B cell (primary cell): ENCODE measurements at regions not wholly inside any gene's neighbourhood (a gene's known extent, or its start where the extent isn't known, plus 50 kb on each side); places are given as distances from the start of the nearest gene placed in this dataset.
"Not testable (repeated sequence)": the region's sequence is repeated elsewhere in the genome, so short reads cannot be mapped to it uniquely, and the experiment has no call there.

Experiments
- ATAC-seq: fragments of 200-7000 bp; cut with Tn5 transposase; one replicate; pipeline ENCODE4 v1.10.0; 2021; ENCODE audit warnings: low read depth, mild to moderate bottlenecking, moderate number of reproducible peaks, moderate library complexity
- CTCF ChIA-PET: fragments of 350-600 bp; sonication (Branson Sonifier 250); formaldehyde crosslinking; loops from one replicate; lab custom pipeline; 2021; ENCODE audit warnings: antibody characterized with exemption, inconsistent platforms; lab: Charles Lee
- POLR2A ChIA-PET: fragments of 350-600 bp; sonication (Branson Sonifier 250); formaldehyde crosslinking; loops from one replicate; lab custom pipeline; 2021; ENCODE audit warnings: antibody characterized with exemption; lab: Charles Lee
- DNase-seq: peaks from one replicate; pipeline ENCODE4 v3.0.0; 2013
- H2AFZ ChIP-seq: 2 replicates; pipeline ENCODE4 v1.6.1; 2012; ENCODE audit warnings: mild to moderate bottlenecking, low read depth, low read length; ENCODE audit not compliant: insufficient read depth, poor library complexity, severe bottlenecking
- H3K27ac ChIP-seq, 2 donors: 1 replicate in 1 of 2; 2 replicates in 1 of 2; pipeline ENCODE4 v1.5.1; 2012 to 2013; ENCODE audit warnings: low read length in 2 of 2, mild to moderate bottlenecking in 2 of 2, moderate library complexity in 1 of 2
- H3K27me3 ChIP-seq, 4 experiments: fragments of 200-600 bp in 1 of 4; sonication (generic) in 1 of 4; replicated peaks in 1 of 4; 1 replicate in 2 of 4; 2 replicates in 2 of 4; pipeline versions ENCODE4 v1.6.1 to v1.7.0; 2013 to 2016; ENCODE audit warnings: low read length in 3 of 4, mild to moderate bottlenecking in 2 of 4, mixed read lengths in 1 of 4, moderate library complexity in 1 of 4; ENCODE audit not compliant: insufficient read depth in 4 of 4, control insufficient read depth in 3 of 4; ENCODE audit errors: control extremely low read depth in 1 of 4
- H3K36me3 ChIP-seq, 2 experiments: replicated peaks in 1 of 2; 1 replicate in 1 of 2; 2 replicates in 1 of 2; pipeline versions ENCODE4 v1.6.1 to v1.7.1; 2013; ENCODE audit warnings: low read length in 1 of 2; ENCODE audit not compliant: insufficient read depth in 2 of 2, control insufficient read depth in 1 of 2; ENCODE audit errors: control extremely low read depth in 1 of 2, extremely low read depth in 1 of 2
- H3K4me1 ChIP-seq, 2 donors: fragments of 200-600 bp in 1 of 2; sonication (generic) in 1 of 2; 1 replicate in 1 of 2; 2 replicates in 1 of 2; pipeline versions ENCODE4 v1.5.1 to v1.6.1; 2013 to 2017; ENCODE audit warnings: low read length in 2 of 2; ENCODE audit not compliant: control insufficient read depth in 2 of 2, insufficient read depth in 2 of 2
- H3K4me2 ChIP-seq: replicated peaks from 2 replicates; pipeline ENCODE3; 2012; ENCODE audit warnings: mild to moderate bottlenecking, low read depth, low read length; ENCODE audit not compliant: poor library complexity, severe bottlenecking
- H3K4me3 ChIP-seq, 5 experiments: fragments of 200-600 bp in 1 of 5; sonication (generic) in 1 of 5; 1 replicate in 3 of 5; 2 replicates in 2 of 5; pipeline versions ENCODE4 v1.5.1 to v1.7.0; 2011 to 2016; ENCODE audit warnings: low read length in 4 of 5, mild to moderate bottlenecking in 4 of 5, low read depth in 2 of 5, control low read depth in 1 of 5, moderate library complexity in 1 of 5; ENCODE audit not compliant: insufficient read depth in 1 of 5; ENCODE audit errors: control extremely low read depth in 1 of 5, extremely low read depth in 1 of 5
- H3K79me2 ChIP-seq: fragments of 200-600 bp; sonication (generic); one replicate; pipeline ENCODE4 v1.6.0; 2016; ENCODE audit warnings: low read length; ENCODE audit not compliant: control insufficient read depth, insufficient read depth
- H3K9ac ChIP-seq: fragments of 200-600 bp; sonication (generic); 2 replicates; pipeline ENCODE4 v1.6.1; 2017; ENCODE audit warnings: mild to moderate bottlenecking, low read length, moderate library complexity
- H3K9me3 ChIP-seq, 3 donors: one replicate each; pipeline versions ENCODE4 v1.6.1 to v1.7.1; 2013; ENCODE audit warnings: low read length in 2 of 3; ENCODE audit not compliant: control insufficient read depth in 2 of 3, insufficient read depth in 1 of 3; ENCODE audit errors: control extremely low read depth in 1 of 3
- H4K20me1 ChIP-seq: 2 replicates; pipeline ENCODE4 v1.6.0; 2012; ENCODE audit warnings: mild to moderate bottlenecking, low read length; ENCODE audit not compliant: insufficient read depth, control insufficient read depth, poor library complexity, severe bottlenecking
- H3K27ac Mint-ChIP-seq: one replicate; pipeline ENCODE4 v1.8.0; 2021; ENCODE audit warnings: mixed read lengths
- H3K27me3 Mint-ChIP-seq: one replicate; pipeline ENCODE4 v1.8.0; 2021; ENCODE audit warnings: mixed read lengths
- H3K4me1 Mint-ChIP-seq: one replicate; pipeline ENCODE4 v1.8.0; 2021; ENCODE audit warnings: mixed read lengths
- H3K4me3 Mint-ChIP-seq: one replicate; pipeline ENCODE4 v1.8.0; 2021; ENCODE audit warnings: mixed read lengths
- H3K9me3 Mint-ChIP-seq: one replicate; pipeline ENCODE4 v1.8.0; 2022; ENCODE audit warnings: mixed read lengths; ENCODE audit not compliant: insufficient read depth
- EZH2 ChIP-seq: IDR thresholded peaks from 2 replicates; pipeline ENCODE4 v1.6.1; 2012; ENCODE audit warnings: borderline replicate concordance, low read depth, mild to moderate bottlenecking, moderate library complexity, low read length; ENCODE audit not compliant: insufficient read depth, poor library complexity, severe bottlenecking
- WGBS: methylation state at CpG from one replicate; pipeline ENCODE4 v1.1.5; 2013; ENCODE audit warnings: missing lambda C conversion rate; ENCODE audit not compliant: insufficient coverage; 5-methylcytosine and 5-hydroxymethylcytosine counted together
- intact Hi-C: fragments of 100-400 bp; cut with micrococcal nuclease; formaldehyde crosslinking; loops from one replicate; pipeline ENCODE4 v1.10.0; 2022
- TF ChIP-seq, protein P1 (sequence below): fragments of 200-600 bp; IDR thresholded peaks from one replicate; pipeline ENCODE4 v1.8.0; 2022; ENCODE audit warnings: antibody characterized with exemption, mild to moderate bottlenecking

GRCh38 chrX:4622486-4623167, 909.2 kb upstream of the PRKX start:
- H3K27ac ChIP-seq, result no peak overlapping the region
- H3K4me3 Mint-ChIP-seq, result no peak overlapping the region
- no peak overlapping the region for H3K27ac Mint-ChIP-seq
- TF ChIP-seq, protein P1, sequence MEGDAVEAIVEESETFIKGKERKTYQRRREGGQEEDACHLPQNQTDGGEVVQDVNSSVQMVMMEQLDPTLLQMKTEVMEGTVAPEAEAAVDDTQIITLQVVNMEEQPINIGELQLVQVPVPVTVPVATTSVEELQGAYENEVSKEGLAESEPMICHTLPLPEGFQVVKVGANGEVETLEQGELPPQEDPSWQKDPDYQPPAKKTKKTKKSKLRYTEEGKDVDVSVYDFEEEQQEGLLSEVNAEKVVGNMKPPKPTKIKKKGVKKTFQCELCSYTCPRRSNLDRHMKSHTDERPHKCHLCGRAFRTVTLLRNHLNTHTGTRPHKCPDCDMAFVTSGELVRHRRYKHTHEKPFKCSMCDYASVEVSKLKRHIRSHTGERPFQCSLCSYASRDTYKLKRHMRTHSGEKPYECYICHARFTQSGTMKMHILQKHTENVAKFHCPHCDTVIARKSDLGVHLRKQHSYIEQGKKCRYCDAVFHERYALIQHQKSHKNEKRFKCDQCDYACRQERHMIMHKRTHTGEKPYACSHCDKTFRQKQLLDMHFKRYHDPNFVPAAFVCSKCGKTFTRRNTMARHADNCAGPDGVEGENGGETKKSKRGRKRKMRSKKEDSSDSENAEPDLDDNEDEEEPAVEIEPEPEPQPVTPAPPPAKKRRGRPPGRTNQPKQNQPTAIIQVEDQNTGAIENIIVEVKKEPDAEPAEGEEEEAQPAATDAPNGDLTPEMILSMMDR, result no peak
- TF ChIP-seq EZH2, result no peak
- ATAC-seq (no peak), DNase-seq (no peak)
- CTCF ChIA-PET, result no interaction called here
- H3K36me3 ChIP-seq, result no peaks in the 10 kb centered on the region
- no peak overlapping the region for H3K4me2 ChIP-seq
- intact Hi-C loops, result no loop called here
- no peaks in the 10 kb centered on the region for H3K9me3 ChIP-seq
- no peak overlapping the region for H3K9ac ChIP-seq
- H2AFZ ChIP-seq, result no peak overlapping the region
- POLR2A ChIA-PET, result no interaction called here
- no peaks in the 10 kb centered on the region for H4K20me1 ChIP-seq
- WGBS, result no CpG with 5 or more reads among the region's 5 CpGs
- H3K27me3 ChIP-seq, result no peaks in the 10 kb centered on the region
- no peaks in the 10 kb centered on the region for H3K27me3 Mint-ChIP-seq
- H3K4me1 ChIP-seq, result no peaks in the 10 kb centered on the region
- no peak overlapping the region for H3K4me3 ChIP-seq
- H3K4me1 Mint-ChIP-seq, result no peaks in the 10 kb centered on the region
- H3K9me3 Mint-ChIP-seq, result no peaks in the 10 kb centered on the region
- H3K79me2 ChIP-seq, result no peaks in the 10 kb centered on the region

DNA sequence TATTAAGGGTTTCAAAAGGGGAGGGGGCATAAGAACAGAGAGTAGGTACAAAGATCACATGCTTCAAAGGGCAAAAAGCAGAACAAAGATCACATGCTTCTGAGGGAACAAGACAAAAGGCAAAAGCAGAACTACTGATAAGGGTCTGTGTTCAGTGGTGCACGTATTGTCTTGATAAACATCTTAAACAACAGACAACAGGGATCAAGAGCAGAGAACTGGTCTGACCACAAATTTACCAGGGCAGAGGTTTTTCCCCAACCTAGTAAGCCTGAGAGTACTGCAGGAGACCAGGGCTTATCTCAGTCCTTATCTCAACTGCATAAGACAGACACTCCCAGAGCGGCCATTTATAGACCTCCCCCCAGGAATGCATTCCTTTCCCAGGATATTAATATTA, 900.2 kb upstream of the PRKX start:
- H2AFZ ChIP-seq, H3K27me3 ChIP-seq, H3K36me3 ChIP-seq, DNase-seq, POLR2A ChIA-PET, H4K20me1 ChIP-seq, H3K9me3 ChIP-seq, intact Hi-C loops, H3K4me1 Mint-ChIP-seq, H3K4me1 ChIP-seq, H3K27ac Mint-ChIP-seq, H3K4me2 ChIP-seq, ATAC-seq, H3K27me3 Mint-ChIP-seq, H3K9me3 Mint-ChIP-seq, CTCF ChIA-PET, H3K27ac ChIP-seq, H3K4me3 ChIP-seq, H3K9ac ChIP-seq, H3K79me2 ChIP-seq, H3K4me3 Mint-ChIP-seq: not testable (repeated sequence)
- no CpG with 5 or more reads among the region's 2 CpGs for WGBS
